Bronchial epithelial cell (primary cell): ENCODE measurements at regions not wholly inside any gene's neighbourhood (a gene's known extent, or its start where the extent isn't known, plus 50 kb on each side); places are given as distances from the start of the nearest gene placed in this dataset.

Experiments used
- DNase-seq: peaks from one replicate; pipeline ENCODE4 v3.0.0-alpha.2; 2010; ENCODE audit warnings: low read depth
- FAIRE-seq: peaks from 2 replicates; lab custom pipeline; 2011; peaks lifted over from hg19 to GRCh38; lab: Jason Lieb, UNC
- H3K27me3 ChIP-seq: 2 replicates; pipeline ENCODE4 v1.5.1; 2011; ENCODE audit warnings: low read length; ENCODE audit not compliant: control insufficient read depth, insufficient read depth
- H3K36me3 ChIP-seq: 2 replicates; pipeline ENCODE4 v1.5.1; 2011; ENCODE audit warnings: low read length; ENCODE audit not compliant: control insufficient read depth, insufficient read depth
- H3K4me3 ChIP-seq: 2 replicates; pipeline ENCODE4 v1.5.1; 2011; ENCODE audit warnings: mild to moderate bottlenecking, low read depth, low read length, control low read depth
- TF ChIP-seq, protein P1 (sequence below): IDR thresholded peaks from 2 replicates; pipeline ENCODE4 v1.5.1; 2011; ENCODE audit warnings: mild to moderate bottlenecking, moderate library complexity, low read length, control low read depth, inconsistent platforms; ENCODE audit not compliant: insufficient read depth, severe bottlenecking

DNA sequence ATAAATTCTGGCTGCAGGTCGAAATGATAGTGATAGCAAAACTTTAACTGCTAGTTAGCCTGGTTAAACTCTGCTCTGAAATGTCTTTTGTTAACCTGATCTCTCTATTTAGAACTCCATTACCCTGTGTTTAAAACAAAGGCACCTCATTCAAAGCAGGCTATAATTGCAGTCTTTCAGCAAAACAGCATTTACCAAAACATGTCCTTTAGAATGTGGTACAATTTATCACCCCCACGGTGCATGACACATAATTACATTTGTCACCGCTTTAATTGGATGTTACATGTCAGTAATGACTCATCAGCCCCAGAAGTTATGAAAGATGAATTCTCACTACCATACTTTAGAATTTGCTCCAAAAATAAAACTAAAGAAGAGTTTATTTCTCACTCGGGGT is 295.4 kb downstream of the TOX3 start:
- Histone ChIP-seq H3K4me3 (no peak overlapping the region), H3K27me3 (no peaks in the 10 kb centered on the region), H3K36me3 (no peaks in the 10 kb centered on the region)
- DNase-seq (peak; percentile 74), FAIRE-seq (no peak)
- TF ChIP-seq, protein P1, sequence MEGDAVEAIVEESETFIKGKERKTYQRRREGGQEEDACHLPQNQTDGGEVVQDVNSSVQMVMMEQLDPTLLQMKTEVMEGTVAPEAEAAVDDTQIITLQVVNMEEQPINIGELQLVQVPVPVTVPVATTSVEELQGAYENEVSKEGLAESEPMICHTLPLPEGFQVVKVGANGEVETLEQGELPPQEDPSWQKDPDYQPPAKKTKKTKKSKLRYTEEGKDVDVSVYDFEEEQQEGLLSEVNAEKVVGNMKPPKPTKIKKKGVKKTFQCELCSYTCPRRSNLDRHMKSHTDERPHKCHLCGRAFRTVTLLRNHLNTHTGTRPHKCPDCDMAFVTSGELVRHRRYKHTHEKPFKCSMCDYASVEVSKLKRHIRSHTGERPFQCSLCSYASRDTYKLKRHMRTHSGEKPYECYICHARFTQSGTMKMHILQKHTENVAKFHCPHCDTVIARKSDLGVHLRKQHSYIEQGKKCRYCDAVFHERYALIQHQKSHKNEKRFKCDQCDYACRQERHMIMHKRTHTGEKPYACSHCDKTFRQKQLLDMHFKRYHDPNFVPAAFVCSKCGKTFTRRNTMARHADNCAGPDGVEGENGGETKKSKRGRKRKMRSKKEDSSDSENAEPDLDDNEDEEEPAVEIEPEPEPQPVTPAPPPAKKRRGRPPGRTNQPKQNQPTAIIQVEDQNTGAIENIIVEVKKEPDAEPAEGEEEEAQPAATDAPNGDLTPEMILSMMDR, result no peak

DNA sequence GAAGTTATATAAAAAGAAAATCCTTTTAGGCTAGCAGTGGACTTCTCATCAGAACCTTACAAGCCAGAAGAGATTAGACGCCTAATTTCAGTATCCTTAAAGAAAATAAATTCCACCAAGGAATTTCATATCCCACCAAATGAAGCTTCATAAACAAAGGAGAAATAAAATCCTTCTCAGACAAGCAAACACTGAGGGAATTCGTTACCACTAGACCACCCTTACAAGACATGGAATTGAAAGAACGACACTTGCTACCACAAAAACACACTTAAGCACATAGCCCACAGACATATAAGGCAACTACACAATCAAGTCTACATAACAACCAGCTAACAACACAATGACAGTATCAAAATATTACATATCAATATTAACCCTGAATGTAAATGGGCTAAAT is 299.2 kb downstream of the TOX3 start:
- no peak for FAIRE-seq
- DNase-seq, result no peak
- no peaks in the 10 kb centered on the region for H3K36me3 ChIP-seq
- TF ChIP-seq, protein P1, result no peak
- no peaks in the 10 kb centered on the region for H3K27me3 ChIP-seq
- H3K4me3 ChIP-seq, result no peak overlapping the region

DNA sequence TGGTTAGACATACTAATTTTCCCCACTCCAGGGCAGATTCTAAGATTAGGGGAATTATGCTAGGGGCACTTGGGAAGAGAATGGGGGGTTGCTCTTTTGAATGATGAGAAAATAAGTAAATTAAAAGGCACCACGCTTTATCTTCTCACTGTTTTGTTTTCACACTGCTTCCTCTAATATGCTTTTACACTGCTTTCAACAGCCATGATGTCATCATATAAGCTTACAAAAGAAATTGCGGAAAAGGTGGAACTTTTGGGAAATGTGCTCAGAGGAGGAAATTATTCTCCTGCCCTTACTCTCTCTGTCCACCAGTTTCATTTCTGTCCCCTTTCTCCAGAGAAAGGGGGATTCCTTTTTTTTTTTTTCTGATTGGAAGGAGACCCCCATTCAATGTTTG is 308.2 kb downstream of the TOX3 start:
- DNase-seq (no peak), FAIRE-seq (no peak)
- Histone ChIP-seq H3K36me3 (no peaks in the 10 kb centered on the region), H3K4me3 (no peak overlapping the region), H3K27me3 (no peaks in the 10 kb centered on the region)
- TF ChIP-seq, protein P1, result no peak

DNA sequence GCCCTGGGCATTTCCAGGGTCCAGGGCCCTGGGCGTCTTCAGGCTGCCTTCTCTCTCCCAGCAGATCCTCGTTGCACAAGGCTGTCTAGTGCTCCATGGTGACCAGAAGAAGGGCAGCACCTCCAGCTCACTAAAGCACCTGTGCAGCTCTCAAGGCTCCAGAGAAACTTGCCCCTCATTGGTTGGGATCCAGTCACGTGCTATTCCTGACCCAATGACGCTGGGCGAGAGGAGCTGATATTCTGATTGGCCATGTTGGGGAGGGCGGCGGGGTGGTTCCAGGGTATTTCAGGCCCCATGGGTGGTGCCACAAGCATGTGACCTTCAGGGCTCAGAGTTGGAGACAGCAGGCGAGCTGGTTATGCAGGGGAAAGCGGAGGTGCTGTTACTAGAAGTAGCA is 309.1 kb downstream of the TOX3 start:
- FAIRE-seq, result no peak
- Histone ChIP-seq H3K36me3 (no peaks in the 10 kb centered on the region), H3K4me3 (no peak overlapping the region), H3K27me3 (no peaks in the 10 kb centered on the region)
- TF ChIP-seq, protein P1, result no peak
- no peak for DNase-seq

DNA sequence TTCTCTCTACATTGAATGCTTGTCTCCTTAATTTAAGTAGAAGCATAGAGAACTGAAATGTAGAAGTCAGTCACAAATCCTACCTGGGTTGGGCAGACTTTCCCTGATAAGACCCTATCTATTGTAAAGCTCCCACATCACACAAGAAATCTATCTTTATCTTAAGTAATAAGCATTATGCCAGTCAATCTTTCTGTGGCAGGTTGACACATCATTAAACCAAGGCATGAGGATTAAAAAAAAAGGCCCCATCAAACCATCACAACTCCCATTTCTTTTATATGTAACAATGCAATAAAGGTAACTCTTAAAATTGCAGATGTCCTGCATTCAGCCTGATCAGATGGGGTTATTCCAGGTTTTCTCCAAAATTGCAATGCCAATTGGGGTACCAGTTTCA is 311.8 kb downstream of the TOX3 start:
- TF ChIP-seq, protein P1, result no peak
- DNase-seq, result no peak
- no peaks in the 10 kb centered on the region for H3K36me3 ChIP-seq
- no peak for FAIRE-seq
- no peaks in the 10 kb centered on the region for H3K27me3 ChIP-seq
- H3K4me3 ChIP-seq, result no peak overlapping the region

DNA sequence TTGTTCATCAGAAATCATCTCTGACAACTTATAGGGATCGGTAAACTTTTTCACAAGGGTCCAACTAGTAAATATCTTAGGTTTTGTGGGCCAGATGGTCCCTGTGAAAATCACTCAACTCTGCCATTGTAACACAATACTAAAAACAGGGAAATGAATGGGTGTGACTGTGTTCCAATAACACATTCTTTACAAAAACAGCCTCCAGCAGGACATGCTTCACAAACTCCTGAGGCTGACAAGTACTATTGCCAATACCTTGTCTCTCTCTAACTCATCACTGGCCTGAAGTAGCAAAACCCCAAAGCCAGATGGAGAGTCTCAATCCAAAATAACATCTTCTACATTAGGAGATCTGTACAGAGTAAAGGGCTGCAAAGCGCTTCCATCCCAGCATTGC is 312.3 kb downstream of the TOX3 start:
- no peaks in the 10 kb centered on the region for H3K27me3 ChIP-seq
- TF ChIP-seq, protein P1, result no peak
- FAIRE-seq (no peak), DNase-seq (no peak)
- H3K36me3 ChIP-seq, result no peaks in the 10 kb centered on the region
- H3K4me3 ChIP-seq, result no peak overlapping the region
